ENCODE measurements at regions not wholly inside any gene's neighbourhood (a gene's known extent, or its start where the extent isn't known, plus 50 kb on each side); places are given as distances from the start of the nearest gene placed in this dataset.

DNA sequence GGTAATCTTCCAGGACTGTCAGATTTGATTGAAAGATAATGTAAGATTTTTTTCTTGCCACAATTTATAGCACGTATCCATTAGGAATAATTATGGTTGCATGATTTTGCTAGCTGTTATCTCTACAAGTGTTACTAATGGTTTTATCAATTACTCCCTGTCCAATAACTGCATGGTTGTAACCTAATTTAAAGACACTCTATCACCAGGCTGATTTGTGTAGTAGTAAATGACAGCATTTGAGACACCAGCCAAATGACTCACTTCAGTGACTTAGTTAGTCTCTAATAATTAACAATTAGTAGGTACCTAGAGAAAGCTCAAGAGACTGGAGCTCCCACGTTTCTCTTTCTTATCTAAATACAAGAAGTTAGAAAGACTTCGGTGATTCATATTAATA is 453.8 kb upstream of the POU3F2 start:
- Mint-ChIP-seq H3K4me3 (no peak overlapping the region), H3K9me3 (peaks cover 7% of the 10 kb centered on the region), H3K27me3 (ENCODE audit: low read depth) (no peaks in the 10 kb centered on the region), H3K27ac (ENCODE audit: unreplicated experiment) (no peak overlapping the region), H3K36me3 (ENCODE audit: low read depth) (peaks cover 3% of the 10 kb centered on the region), H3K4me1 (peaks cover 29% of the 10 kb centered on the region)
- no peak for DNase-seq (ENCODE audit: low read depth, low spot score)
- TF ChIP-seq, protein P1, sequence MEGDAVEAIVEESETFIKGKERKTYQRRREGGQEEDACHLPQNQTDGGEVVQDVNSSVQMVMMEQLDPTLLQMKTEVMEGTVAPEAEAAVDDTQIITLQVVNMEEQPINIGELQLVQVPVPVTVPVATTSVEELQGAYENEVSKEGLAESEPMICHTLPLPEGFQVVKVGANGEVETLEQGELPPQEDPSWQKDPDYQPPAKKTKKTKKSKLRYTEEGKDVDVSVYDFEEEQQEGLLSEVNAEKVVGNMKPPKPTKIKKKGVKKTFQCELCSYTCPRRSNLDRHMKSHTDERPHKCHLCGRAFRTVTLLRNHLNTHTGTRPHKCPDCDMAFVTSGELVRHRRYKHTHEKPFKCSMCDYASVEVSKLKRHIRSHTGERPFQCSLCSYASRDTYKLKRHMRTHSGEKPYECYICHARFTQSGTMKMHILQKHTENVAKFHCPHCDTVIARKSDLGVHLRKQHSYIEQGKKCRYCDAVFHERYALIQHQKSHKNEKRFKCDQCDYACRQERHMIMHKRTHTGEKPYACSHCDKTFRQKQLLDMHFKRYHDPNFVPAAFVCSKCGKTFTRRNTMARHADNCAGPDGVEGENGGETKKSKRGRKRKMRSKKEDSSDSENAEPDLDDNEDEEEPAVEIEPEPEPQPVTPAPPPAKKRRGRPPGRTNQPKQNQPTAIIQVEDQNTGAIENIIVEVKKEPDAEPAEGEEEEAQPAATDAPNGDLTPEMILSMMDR (conservative IDR thresholded peaks at IDR 0.05), result no peak

DNA sequence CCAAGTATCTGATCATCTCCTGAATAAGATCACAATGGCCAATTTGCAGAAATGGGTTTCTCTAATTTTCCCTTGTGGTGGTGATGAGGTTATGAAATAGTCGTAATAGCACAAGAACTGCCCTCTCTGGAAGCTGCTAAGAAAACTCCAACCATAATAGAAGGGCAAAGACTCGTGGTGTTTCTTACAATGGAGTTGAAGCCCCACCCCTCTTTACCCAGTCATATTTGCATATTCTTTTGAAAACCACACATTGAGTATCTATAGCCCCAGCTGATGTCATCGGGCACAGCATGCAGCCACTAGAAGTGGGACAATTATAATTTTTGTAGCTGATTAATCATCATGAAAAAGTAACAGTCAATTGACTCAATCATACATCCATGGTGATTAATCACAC is 452.1 kb upstream of the POU3F2 start:
- no peak for DNase-seq (ENCODE audit: low read depth, low spot score)
- no peaks in the 10 kb centered on the region for H3K27me3 Mint-ChIP-seq (ENCODE audit: low read depth)
- H3K9me3 Mint-ChIP-seq, result peaks cover 9% of the 10 kb centered on the region
- peaks cover 3% of the 10 kb centered on the region for H3K36me3 Mint-ChIP-seq (ENCODE audit: low read depth)
- no peak overlapping the region for H3K27ac Mint-ChIP-seq (ENCODE audit: unreplicated experiment)
- TF ChIP-seq, protein P1 (conservative IDR thresholded peaks at IDR 0.05), result no peak
- peaks cover 32% of the 10 kb centered on the region for H3K4me1 Mint-ChIP-seq
- H3K4me3 Mint-ChIP-seq, result no peak overlapping the region

DNA sequence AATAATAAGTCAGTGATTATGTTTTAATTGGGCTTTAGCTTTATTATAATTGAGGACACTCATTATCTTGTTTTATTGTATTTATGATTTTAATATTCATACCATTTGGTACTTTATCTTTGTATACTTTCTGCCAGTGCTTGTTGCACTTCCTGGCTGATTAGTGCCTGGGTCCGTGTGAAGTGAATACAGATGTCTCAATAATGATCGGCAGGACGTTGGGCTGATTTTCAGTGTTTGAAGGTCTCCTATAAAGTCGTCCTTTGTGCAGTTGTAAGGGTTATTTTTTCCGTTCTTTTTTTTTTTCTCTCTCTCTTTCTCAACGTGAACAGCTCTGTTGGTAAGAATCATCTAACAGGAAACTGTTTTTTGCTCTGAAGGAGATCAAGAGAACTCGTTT is 450.0 kb upstream of the POU3F2 start:
- H3K27me3 Mint-ChIP-seq (ENCODE audit: low read depth), result no peaks in the 10 kb centered on the region
- H3K36me3 Mint-ChIP-seq (ENCODE audit: low read depth), result no peaks in the 10 kb centered on the region
- H3K4me1 Mint-ChIP-seq, result peaks cover 32% of the 10 kb centered on the region
- peaks cover 10% of the 10 kb centered on the region for H3K9me3 Mint-ChIP-seq
- peak overlapping the region; percentile 6 for H3K4me3 Mint-ChIP-seq
- DNase-seq (ENCODE audit: low read depth, low spot score), result no peak
- peak overlapping the region; percentile 21 for H3K27ac Mint-ChIP-seq (ENCODE audit: unreplicated experiment)
- TF ChIP-seq, protein P1 (conservative IDR thresholded peaks at IDR 0.05), result no peak

DNA sequence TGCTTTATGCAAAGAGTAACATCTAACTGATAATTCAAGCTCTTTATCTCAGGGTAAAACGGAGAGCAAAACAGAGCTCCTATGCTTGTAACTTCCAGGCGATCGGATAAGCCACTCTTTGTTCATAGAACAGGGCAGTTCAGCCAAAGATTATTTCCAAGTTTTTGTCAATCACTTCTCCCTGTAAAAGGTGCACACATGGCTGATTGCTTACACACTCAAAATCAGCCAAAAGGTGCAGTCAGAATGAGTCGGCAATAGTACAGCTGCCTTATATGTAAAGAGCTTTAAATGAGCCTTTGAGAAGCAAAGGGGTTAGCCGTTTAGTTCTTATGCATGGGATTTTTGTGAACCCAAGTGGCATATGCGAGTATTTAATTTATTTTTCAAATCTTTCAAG is 449.6 kb upstream of the POU3F2 start:
- no peak for DNase-seq (ENCODE audit: low read depth, low spot score)
- TF ChIP-seq, protein P1 (conservative IDR thresholded peaks at IDR 0.05), result no peak
- Mint-ChIP-seq H3K27me3 (ENCODE audit: low read depth) (no peaks in the 10 kb centered on the region), H3K27ac (ENCODE audit: unreplicated experiment) (peak overlapping the region; percentile 21), H3K4me3 (peak overlapping the region; percentile 6), H3K4me1 (peaks cover 32% of the 10 kb centered on the region), H3K9me3 (peaks cover 11% of the 10 kb centered on the region), H3K36me3 (ENCODE audit: low read depth) (peaks cover under 1% of the 10 kb centered on the region)

DNA sequence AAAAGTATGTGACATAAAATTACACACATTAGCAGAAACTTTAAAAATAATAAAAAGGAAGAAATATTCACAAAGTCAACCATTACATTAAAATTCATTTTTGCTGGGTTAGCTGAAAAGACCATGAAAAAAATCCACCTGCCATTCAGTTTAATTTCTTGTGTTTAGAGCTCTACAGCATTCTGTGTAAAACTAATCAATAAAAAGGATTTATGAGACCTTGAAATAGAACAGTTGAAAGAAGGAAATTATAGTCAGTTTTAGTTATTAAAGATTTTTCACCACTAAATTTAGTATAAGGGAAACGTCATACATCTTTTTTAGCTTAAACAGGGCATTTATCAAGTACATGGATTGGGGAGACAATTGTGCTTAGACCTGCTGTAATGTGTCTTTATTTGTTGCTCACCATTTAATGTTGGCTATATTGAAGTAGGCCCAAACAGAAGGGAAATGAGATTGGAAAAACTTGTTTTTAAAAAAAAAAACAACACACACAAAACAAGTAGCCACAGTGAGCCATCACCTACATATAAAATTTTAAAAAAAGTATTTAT is 438.7 kb upstream of the POU3F2 start:
- no peak overlapping the region for H3K27ac Mint-ChIP-seq (ENCODE audit: unreplicated experiment)
- no peaks in the 10 kb centered on the region for H3K4me1 Mint-ChIP-seq
- no peak for DNase-seq (ENCODE audit: low read depth, low spot score)
- H3K36me3 Mint-ChIP-seq (ENCODE audit: low read depth), result peaks cover 7% of the 10 kb centered on the region
- no peaks in the 10 kb centered on the region for H3K27me3 Mint-ChIP-seq (ENCODE audit: low read depth)
- no peak overlapping the region for H3K4me3 Mint-ChIP-seq
- TF ChIP-seq, protein P1 (conservative IDR thresholded peaks at IDR 0.05), result no peak
- peaks cover 8% of the 10 kb centered on the region for H3K9me3 Mint-ChIP-seq
